ENCODE measurements at regions not wholly inside any gene's neighbourhood (a gene's known extent, or its start where the extent isn't known, plus 50 kb on each side); places are given as distances from the start of the nearest gene placed in this dataset.

DNA sequence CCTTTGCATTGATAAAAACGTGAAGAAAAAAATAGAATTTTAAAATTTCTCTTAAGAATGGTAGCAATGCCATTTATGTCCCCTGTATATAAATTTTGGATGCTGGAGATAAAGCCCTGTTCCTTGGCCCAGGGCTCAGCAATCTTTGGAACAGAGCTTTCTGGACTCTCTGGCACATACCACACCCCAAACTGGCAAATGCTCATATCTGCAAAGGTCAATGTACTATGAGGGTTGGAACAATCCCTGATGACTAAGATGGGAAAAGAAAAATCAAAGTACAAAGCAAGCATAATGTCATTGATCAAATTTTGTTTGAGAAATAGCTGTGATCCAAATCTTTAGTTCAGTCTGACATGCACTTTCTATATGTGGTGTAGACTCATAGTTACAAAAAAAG is 158.1 kb upstream of the HCRTR2 start:
- Mint-ChIP-seq H3K36me3 (ENCODE audit: low read depth) (no peaks in the 10 kb centered on the region), H3K4me3 (ENCODE audit: unreplicated experiment) (no peak overlapping the region), H3K4me1 (ENCODE audit: low read depth) (peaks cover 43% of the 10 kb centered on the region), H3K27me3 (ENCODE audit: low read depth) (peaks cover 1% of the 10 kb centered on the region), H3K27ac (ENCODE audit: unreplicated experiment) (no peak overlapping the region), H3K9me3 (ENCODE audit: low read depth) (peaks cover 4% of the 10 kb centered on the region)
- DNase-seq (ENCODE audit: low spot score), result no peak
- TF ChIP-seq, protein P1, sequence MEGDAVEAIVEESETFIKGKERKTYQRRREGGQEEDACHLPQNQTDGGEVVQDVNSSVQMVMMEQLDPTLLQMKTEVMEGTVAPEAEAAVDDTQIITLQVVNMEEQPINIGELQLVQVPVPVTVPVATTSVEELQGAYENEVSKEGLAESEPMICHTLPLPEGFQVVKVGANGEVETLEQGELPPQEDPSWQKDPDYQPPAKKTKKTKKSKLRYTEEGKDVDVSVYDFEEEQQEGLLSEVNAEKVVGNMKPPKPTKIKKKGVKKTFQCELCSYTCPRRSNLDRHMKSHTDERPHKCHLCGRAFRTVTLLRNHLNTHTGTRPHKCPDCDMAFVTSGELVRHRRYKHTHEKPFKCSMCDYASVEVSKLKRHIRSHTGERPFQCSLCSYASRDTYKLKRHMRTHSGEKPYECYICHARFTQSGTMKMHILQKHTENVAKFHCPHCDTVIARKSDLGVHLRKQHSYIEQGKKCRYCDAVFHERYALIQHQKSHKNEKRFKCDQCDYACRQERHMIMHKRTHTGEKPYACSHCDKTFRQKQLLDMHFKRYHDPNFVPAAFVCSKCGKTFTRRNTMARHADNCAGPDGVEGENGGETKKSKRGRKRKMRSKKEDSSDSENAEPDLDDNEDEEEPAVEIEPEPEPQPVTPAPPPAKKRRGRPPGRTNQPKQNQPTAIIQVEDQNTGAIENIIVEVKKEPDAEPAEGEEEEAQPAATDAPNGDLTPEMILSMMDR (IDR thresholded peaks at IDR 0.05), result no peak

DNA sequence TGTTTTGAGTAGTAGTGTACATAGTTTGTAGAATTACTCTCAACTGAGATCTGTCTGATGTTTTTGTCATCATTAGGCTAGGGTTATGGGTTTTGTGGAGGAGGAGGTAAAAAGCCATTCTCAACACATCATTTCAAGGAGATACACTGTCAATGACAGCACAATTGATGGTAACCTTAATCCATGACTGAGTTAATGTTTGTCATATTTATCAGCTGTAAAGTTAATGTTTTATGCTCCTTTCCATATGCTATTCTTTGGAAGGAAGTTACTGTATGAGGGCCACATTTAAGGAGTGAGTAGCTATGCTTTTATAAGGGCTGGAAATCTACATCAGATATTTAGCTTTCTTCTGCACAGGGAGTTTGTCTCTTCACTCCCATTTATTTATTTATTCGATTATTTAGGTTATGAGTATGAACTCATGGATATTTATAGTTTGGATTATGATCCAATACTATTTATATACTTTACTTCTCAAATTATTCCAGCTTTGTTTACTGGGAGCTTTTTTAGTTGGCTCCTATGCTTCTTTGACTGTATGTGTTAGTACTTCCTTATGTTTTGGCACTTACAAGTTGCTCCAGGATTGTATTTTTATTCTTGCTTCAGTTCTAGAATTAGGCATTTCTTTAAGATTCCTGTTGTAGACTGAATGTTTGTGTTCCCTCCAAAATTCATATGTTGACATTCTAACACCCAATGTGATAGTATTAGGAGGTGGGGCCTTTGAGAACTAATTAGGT is 156.6 kb upstream of the HCRTR2 start:
- Mint-ChIP-seq H3K9me3 (ENCODE audit: low read depth) (peaks cover 4% of the 10 kb centered on the region), H3K27me3 (ENCODE audit: low read depth) (peaks cover 1% of the 10 kb centered on the region), H3K27ac (ENCODE audit: unreplicated experiment) (no peak overlapping the region), H3K4me3 (ENCODE audit: unreplicated experiment) (no peak overlapping the region), H3K36me3 (ENCODE audit: low read depth) (no peaks in the 10 kb centered on the region), H3K4me1 (ENCODE audit: low read depth) (peaks cover 30% of the 10 kb centered on the region)
- TF ChIP-seq, protein P1 (IDR thresholded peaks at IDR 0.05), result no peak
- no peak for DNase-seq (ENCODE audit: low spot score)

DNA sequence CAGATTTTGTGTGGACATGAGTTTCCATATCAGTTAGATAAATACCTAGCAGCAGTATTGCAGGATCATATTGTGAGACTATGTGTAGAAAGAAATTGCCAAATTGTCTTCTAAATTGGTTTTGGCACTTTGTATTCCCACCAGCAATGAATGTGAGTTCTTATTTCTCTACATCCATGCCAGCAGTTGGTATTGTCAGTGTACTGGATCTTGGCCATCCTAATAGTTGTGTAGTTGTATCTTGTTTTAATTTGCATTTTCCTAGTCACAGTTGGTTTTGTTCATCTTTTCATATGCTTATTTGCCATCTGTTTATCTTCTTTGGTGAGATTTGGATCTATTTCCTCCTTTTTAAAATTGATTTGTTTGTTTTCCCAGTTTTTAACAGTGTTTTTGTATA is 154.7 kb upstream of the HCRTR2 start:
- TF ChIP-seq, protein P1 (IDR thresholded peaks at IDR 0.05), result no peak
- Mint-ChIP-seq H3K9me3 (ENCODE audit: low read depth) (peaks cover 4% of the 10 kb centered on the region), H3K27me3 (ENCODE audit: low read depth) (peaks cover 1% of the 10 kb centered on the region), H3K4me1 (ENCODE audit: low read depth) (peaks cover 18% of the 10 kb centered on the region), H3K36me3 (ENCODE audit: low read depth) (no peaks in the 10 kb centered on the region), H3K4me3 (ENCODE audit: unreplicated experiment) (no peak overlapping the region), H3K27ac (ENCODE audit: unreplicated experiment) (no peak overlapping the region)
- no peak for DNase-seq (ENCODE audit: low spot score)

DNA sequence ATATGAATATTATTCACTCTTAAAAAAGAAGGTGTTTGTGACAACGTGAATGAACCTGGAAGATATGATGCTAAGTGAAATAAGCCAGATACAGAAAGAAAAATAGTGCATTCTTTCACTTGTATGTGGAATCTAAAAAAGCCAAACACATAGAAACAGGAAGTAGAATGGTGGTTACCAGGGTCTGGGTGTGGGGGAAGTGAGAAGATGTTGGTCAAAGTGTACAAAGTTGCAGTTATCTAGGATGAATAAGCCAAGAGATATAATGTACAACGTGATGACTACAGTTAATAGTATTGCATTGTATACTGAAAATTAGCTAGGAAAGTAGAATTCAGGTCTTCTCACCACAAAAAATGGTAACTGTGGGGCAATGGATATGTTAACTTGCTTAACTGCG is 151.1 kb upstream of the HCRTR2 start:
- H3K4me1 Mint-ChIP-seq (ENCODE audit: low read depth), result no peaks in the 10 kb centered on the region
- no peak overlapping the region for H3K4me3 Mint-ChIP-seq (ENCODE audit: unreplicated experiment)
- no peak overlapping the region for H3K27ac Mint-ChIP-seq (ENCODE audit: unreplicated experiment)
- peaks cover 1% of the 10 kb centered on the region for H3K27me3 Mint-ChIP-seq (ENCODE audit: low read depth)
- no peak for DNase-seq (ENCODE audit: low spot score)
- TF ChIP-seq, protein P1 (IDR thresholded peaks at IDR 0.05), result no peak
- H3K9me3 Mint-ChIP-seq (ENCODE audit: low read depth), result peaks cover 7% of the 10 kb centered on the region
- H3K36me3 Mint-ChIP-seq (ENCODE audit: low read depth), result peaks cover 2% of the 10 kb centered on the region

DNA sequence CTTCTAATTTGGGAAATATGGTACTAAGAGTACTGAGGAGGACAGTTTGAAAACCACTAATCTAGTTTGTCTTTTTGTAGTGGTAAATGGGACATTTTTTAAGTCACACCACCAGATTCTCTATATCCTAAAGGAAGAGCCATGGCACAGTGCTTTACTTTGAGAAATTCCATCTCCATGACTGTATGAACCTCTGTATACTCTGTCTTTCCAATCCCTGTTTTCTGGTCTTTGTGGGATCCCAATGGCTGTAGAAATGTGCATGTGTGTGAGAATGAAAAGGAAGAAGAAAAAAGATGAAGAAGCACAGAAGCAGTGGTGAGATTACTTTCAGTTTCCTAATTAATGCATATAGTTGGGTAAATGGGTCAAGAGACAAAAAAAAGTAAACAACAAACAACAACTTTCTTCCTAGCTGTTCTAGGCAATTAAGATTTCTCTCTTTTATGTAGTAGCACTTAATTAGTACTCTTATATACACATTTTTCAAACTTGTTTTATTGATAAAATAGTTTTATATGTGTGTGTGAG is 141.2 kb upstream of the HCRTR2 start:
- no peaks in the 10 kb centered on the region for H3K27me3 Mint-ChIP-seq (ENCODE audit: low read depth)
- H3K4me3 Mint-ChIP-seq (ENCODE audit: unreplicated experiment), result no peak overlapping the region

More for the DNA sequence above, 141.2 kb upstream of the HCRTR2 start:
- H3K27ac Mint-ChIP-seq (ENCODE audit: unreplicated experiment), result no peak overlapping the region
- DNase-seq (ENCODE audit: low spot score), result no peak
- TF ChIP-seq, protein P1 (IDR thresholded peaks at IDR 0.05), result no peak
- H3K4me1 Mint-ChIP-seq (ENCODE audit: low read depth), result peaks cover 3% of the 10 kb centered on the region
- peaks cover 16% of the 10 kb centered on the region for H3K9me3 Mint-ChIP-seq (ENCODE audit: low read depth)
- H3K36me3 Mint-ChIP-seq (ENCODE audit: low read depth), result no peaks in the 10 kb centered on the region

Measured in chondrocyte (in vitro differentiated cells).